ENCODE measurements at regions not wholly inside any gene's neighbourhood (a gene's known extent, or its start where the extent isn't known, plus 50 kb on each side); places are given as distances from the start of the nearest gene placed in this dataset.
A peak's percentile ranks its signal among the peaks of the same experiment; 100 is the strongest.

DNA sequence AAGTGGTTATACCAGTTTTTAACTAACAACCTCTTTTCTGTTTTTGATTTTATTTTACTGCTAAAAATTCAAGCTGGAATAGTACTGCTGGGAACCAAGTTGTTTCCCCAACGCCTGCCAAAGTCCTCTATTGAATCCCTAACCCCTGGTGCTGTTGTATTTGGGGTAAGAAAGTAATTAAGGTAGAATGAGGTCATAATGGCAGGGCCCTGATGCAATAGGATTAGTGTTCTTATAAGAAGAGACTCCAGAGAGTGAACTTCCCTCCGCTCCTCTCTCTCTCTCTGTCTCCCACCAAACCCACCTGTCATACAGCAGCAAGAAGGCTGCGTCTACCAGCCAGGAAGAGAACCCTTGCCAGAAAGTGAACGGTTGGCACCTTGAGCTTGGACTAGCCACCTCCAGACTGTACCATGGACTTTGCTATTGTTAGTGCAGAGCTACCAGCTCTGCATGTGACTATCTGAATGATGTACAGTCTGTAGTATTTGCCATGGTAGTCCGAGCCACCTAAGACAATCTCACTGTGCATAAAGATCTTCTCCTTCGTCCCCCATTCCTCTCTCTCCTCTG lies 86.5 kb upstream of the KLF6 start:
- ATAC-seq (replicated peaks in 1 of 4): no peak
- no peak overlapping the region for H3K4me3 Mint-ChIP-seq

GRCh38 chr10:3869036-3869435 lies 84.0 kb upstream of the KLF6 start:
- Mint-ChIP-seq H3K27ac (peak overlapping the region in 1 of 2 donors; percentile 54), H3K27me3 (no peaks in the 10 kb centered on the region), H3K36me3 (no peaks in the 10 kb centered on the region), H3K4me3 (no peak overlapping the region), H3K9me3 (no peaks in the 10 kb centered on the region), H3K4me1 (peaks cover 36 to 72% (median 63%) of the 10 kb centered on the region in 3 donors)
- no peak for DNase-seq
- POLR2A ChIA-PET: no interaction called here
- Histone ChIP-seq H3K9me3 (no peaks in the 10 kb centered on the region), H3K4me1 (ENCODE audit: control insufficient read depth in 1 of 2, extremely low read depth in 1 of 2, insufficient read depth in 2 of 2, low read length in 2 of 2) (peaks cover 10 to 14% of the 10 kb centered on the region in 2 experiments), H3K27ac (ENCODE audit: low read length) (no peak overlapping the region), H3K27me3 (replicated peaks in 1 of 2; ENCODE audit: control insufficient read depth in 2 of 2, extremely low read depth in 1 of 2, insufficient read depth in 2 of 2, low read length in 1 of 2) (no peaks in the 10 kb centered on the region), H3K4me3 (ENCODE audit: control insufficient read depth in 1 of 2, extremely low read depth in 1 of 2, low read length in 1 of 2) (no peak overlapping the region), H3K36me3 (ENCODE audit: control insufficient read depth in 2 of 2, extremely low read depth in 1 of 2, insufficient read depth in 1 of 2, low read length in 1 of 2) (no peaks in the 10 kb centered on the region)
- CTCF ChIA-PET: interaction anchor here in 1 of 2 donors (0.7 kb wide), 1 partner anchor 10 kb away, joined by 7 read pairs; no protein-coding TSS in a partner anchor
- no peak for ATAC-seq (replicated peaks in 1 of 4)

More for the DNA sequence above, 86.5 kb upstream of the KLF6 start:
- peaks cover 59 to 81% (median 74%) of the 10 kb centered on the region in 3 donors for H3K4me1 Mint-ChIP-seq
- H3K27me3 Mint-ChIP-seq: no peaks in the 10 kb centered on the region
- H3K9me3 Mint-ChIP-seq: no peaks in the 10 kb centered on the region
- POLR2A ChIA-PET: interaction anchor here (0.5 to 1.1 kb wide), 4 partner anchors 53 to 238 kb away, joined by 3 to 11 read pairs (median 6); partner anchors contain the start of gene KLF6 (in 1 of the 2)
- H3K27ac Mint-ChIP-seq: peak overlapping the region; percentile 87 to 99
- Histone ChIP-seq H3K27ac (ENCODE audit: low read length) (peak overlapping the region; percentile 98), H3K4me1 (ENCODE audit: control insufficient read depth in 1 of 2, extremely low read depth in 1 of 2, insufficient read depth in 2 of 2, low read length in 2 of 2) (peaks cover 31 to 39% of the 10 kb centered on the region in 2 experiments), H3K36me3 (ENCODE audit: control insufficient read depth in 2 of 2, extremely low read depth in 1 of 2, insufficient read depth in 1 of 2, low read length in 1 of 2) (no peaks in the 10 kb centered on the region), H3K27me3 (replicated peaks in 1 of 2; ENCODE audit: control insufficient read depth in 2 of 2, extremely low read depth in 1 of 2, insufficient read depth in 2 of 2, low read length in 1 of 2) (no peaks in the 10 kb centered on the region), H3K9me3 (no peaks in the 10 kb centered on the region), H3K4me3 (ENCODE audit: control insufficient read depth in 1 of 2, extremely low read depth in 1 of 2, low read length in 1 of 2) (no peak overlapping the region)
- H3K36me3 Mint-ChIP-seq: no peaks in the 10 kb centered on the region
- CTCF ChIA-PET: no interaction called here
- no peak for DNase-seq
- WGBS (ENCODE audit: insufficient coverage): 80% methylated on average over 1 of the region's 6 CpGs

- POLR2A ChIA-PET: no interaction called here
- Histone ChIP-seq H3K4me3 (ENCODE audit: control insufficient read depth in 1 of 2, extremely low read depth in 1 of 2, low read length in 1 of 2) (no peak overlapping the region), H3K4me1 (ENCODE audit: control insufficient read depth in 1 of 2, extremely low read depth in 1 of 2, insufficient read depth in 2 of 2, low read length in 2 of 2) (peaks cover 6 to 13% of the 10 kb centered on the region in 2 experiments), H3K9me3 (no peaks in the 10 kb centered on the region), H3K27me3 (replicated peaks in 1 of 2; ENCODE audit: control insufficient read depth in 2 of 2, extremely low read depth in 1 of 2, insufficient read depth in 2 of 2, low read length in 1 of 2) (no peaks in the 10 kb centered on the region), H3K27ac (ENCODE audit: low read length) (no peak overlapping the region), H3K36me3 (ENCODE audit: control insufficient read depth in 2 of 2, extremely low read depth in 1 of 2, insufficient read depth in 1 of 2, low read length in 1 of 2) (no peaks in the 10 kb centered on the region)
- CTCF ChIA-PET: interaction anchor here in 1 of 2 donors (0.7 kb wide), 1 partner anchor 9 kb away, joined by 7 read pairs; no protein-coding TSS in a partner anchor
- no peak overlapping the region for H3K4me3 Mint-ChIP-seq
- peak overlapping the region; percentile 72 to 85 for H3K27ac Mint-ChIP-seq
- 83% methylated on average over 2 of the region's 6 CpGs for WGBS (ENCODE audit: insufficient coverage)
- peaks cover 28 to 65% (median 55%) of the 10 kb centered on the region in 3 donors for H3K4me1 Mint-ChIP-seq
- H3K27me3 Mint-ChIP-seq: no peaks in the 10 kb centered on the region
- H3K36me3 Mint-ChIP-seq: no peaks in the 10 kb centered on the region
- ATAC-seq (replicated peaks in 1 of 4) (no peak), DNase-seq (no peak)
- H3K9me3 Mint-ChIP-seq: no peaks in the 10 kb centered on the region
These were observed 83.3 kb upstream of the KLF6 start for GRCh38 chr10:3868271-3868664.

DNA sequence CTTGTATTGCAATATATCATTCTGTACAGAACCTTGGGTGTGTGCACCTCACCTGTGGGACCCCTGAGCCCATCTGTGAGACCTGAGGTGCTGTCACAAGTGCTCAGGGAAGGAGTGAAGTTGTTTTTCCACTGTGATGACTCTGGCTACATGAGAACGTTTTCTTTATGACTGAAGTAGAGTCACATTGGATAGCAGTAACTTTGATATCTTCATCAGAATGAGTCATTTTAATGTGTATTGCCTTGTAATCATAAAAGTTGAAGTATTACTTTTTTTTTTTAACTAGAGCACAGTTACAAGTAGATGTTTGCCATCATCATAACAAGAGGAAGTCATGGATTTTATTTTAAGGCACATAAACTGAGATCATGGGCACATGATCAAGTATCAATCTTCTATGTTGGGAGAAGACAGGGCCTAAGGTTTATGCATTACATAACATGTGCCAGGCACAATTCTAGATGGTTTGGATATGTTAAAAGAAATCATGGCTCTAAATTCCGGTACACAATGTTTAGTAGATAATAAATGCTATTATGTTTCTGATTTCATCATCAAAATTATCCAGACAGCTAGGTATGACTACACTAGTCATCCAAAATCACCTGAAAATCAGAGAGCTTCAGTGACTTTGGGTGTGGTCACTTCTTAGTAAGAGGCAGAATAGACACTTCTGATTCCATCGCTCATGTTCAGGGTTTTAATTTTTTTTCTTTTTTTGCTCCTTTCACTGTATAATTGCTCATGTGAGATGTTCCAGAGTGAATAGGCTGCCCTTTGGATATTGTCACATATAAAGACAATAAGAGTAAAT lies 82.7 kb upstream of the KLF6 start:
- H3K27ac Mint-ChIP-seq: peak overlapping the region; percentile 72 to 85
- no peak overlapping the region for H3K4me3 ChIP-seq (ENCODE audit: control insufficient read depth in 1 of 2, extremely low read depth in 1 of 2, low read length in 1 of 2)
- DNase-seq (no peak), ATAC-seq (replicated peaks in 1 of 4) (peak; percentile 36 to 56 (median 42))
- H3K4me1 Mint-ChIP-seq: peaks cover 22 to 59% (median 49%) of the 10 kb centered on the region in 3 donors
- H3K27me3 ChIP-seq (replicated peaks in 1 of 2; ENCODE audit: control insufficient read depth in 2 of 2, extremely low read depth in 1 of 2, insufficient read depth in 2 of 2, low read length in 1 of 2): no peaks in the 10 kb centered on the region
- H3K9me3 Mint-ChIP-seq: no peaks in the 10 kb centered on the region
- no peaks in the 10 kb centered on the region for H3K9me3 ChIP-seq
- H3K4me3 Mint-ChIP-seq: no peak overlapping the region
- H3K36me3 Mint-ChIP-seq: no peaks in the 10 kb centered on the region
- H3K27me3 Mint-ChIP-seq: no peaks in the 10 kb centered on the region
- H3K36me3 ChIP-seq (ENCODE audit: control insufficient read depth in 2 of 2, extremely low read depth in 1 of 2, insufficient read depth in 1 of 2, low read length in 1 of 2): no peaks in the 10 kb centered on the region
- WGBS (ENCODE audit: insufficient coverage): no CpG with 5 or more reads among the region's 3 CpGs
- POLR2A ChIA-PET: interaction anchor here in 1 of 2 donors (0.6 kb wide), 1 partner anchor 83 kb away, joined by 3 read pairs; the partner anchor contains the start of gene KLF6
- H3K4me1 ChIP-seq (ENCODE audit: control insufficient read depth in 1 of 2, extremely low read depth in 1 of 2, insufficient read depth in 2 of 2, low read length in 2 of 2): peaks cover 2 to 8% of the 10 kb centered on the region in 2 experiments
- no peak overlapping the region for H3K27ac ChIP-seq (ENCODE audit: low read length)
- CTCF ChIA-PET: no interaction called here

- no peaks in the 10 kb centered on the region for H3K36me3 ChIP-seq (ENCODE audit: control insufficient read depth in 2 of 2, extremely low read depth in 1 of 2, insufficient read depth in 1 of 2, low read length in 1 of 2)
- peak overlapping the region; percentile 11 to 85 for H3K27ac Mint-ChIP-seq
- CTCF ChIA-PET: interaction anchor here in 1 of 2 donors (1.8 kb wide), 1 partner anchor 10 kb away, joined by 7 read pairs; no protein-coding TSS in a partner anchor
- 29% methylated on average over 2 of the region's 3 CpGs for WGBS (ENCODE audit: insufficient coverage)
- H3K9me3 Mint-ChIP-seq: no peaks in the 10 kb centered on the region
- no peaks in the 10 kb centered on the region for H3K27me3 Mint-ChIP-seq
- no peak overlapping the region for H3K27ac ChIP-seq (ENCODE audit: low read length)
- H3K4me1 ChIP-seq (ENCODE audit: control insufficient read depth in 1 of 2, extremely low read depth in 1 of 2, insufficient read depth in 2 of 2, low read length in 2 of 2): no peaks in the 10 kb centered on the region
- H3K27me3 ChIP-seq (replicated peaks in 1 of 2; ENCODE audit: control insufficient read depth in 2 of 2, extremely low read depth in 1 of 2, insufficient read depth in 2 of 2, low read length in 1 of 2): no peaks in the 10 kb centered on the region
- H3K4me1 Mint-ChIP-seq: peaks cover 10 to 45% (median 37%) of the 10 kb centered on the region in 3 donors
- no peaks in the 10 kb centered on the region for H3K36me3 Mint-ChIP-seq
- ATAC-seq (replicated peaks in 1 of 4) (no peak), DNase-seq (no peak)
- no peak overlapping the region for H3K4me3 Mint-ChIP-seq
- H3K4me3 ChIP-seq (ENCODE audit: control insufficient read depth in 1 of 2, extremely low read depth in 1 of 2, low read length in 1 of 2): no peak overlapping the region
- no peaks in the 10 kb centered on the region for H3K9me3 ChIP-seq
- POLR2A ChIA-PET: interaction anchor here in 1 of 2 donors (0.6 to 2.1 kb wide), 2 partner anchors 14 to 81 kb away, joined by 3 to 9 read pairs; partner anchors contain the start of gene KLF6
These were observed 81.3 kb upstream of the KLF6 start for GRCh38 chr10:3866332-3866731.

- WGBS (ENCODE audit: insufficient coverage): no CpG with 5 or more reads among the region's 3 CpGs
- no peaks in the 10 kb centered on the region for H3K9me3 Mint-ChIP-seq
These were observed 80.6 kb upstream of the KLF6 start for GRCh38 chr10:3865565-3865964.

More at GRCh38 chr10:3865565-3865964, 80.6 kb upstream of the KLF6 start:
- no peak for DNase-seq
- H3K4me1 ChIP-seq (ENCODE audit: control insufficient read depth in 1 of 2, extremely low read depth in 1 of 2, insufficient read depth in 2 of 2, low read length in 2 of 2): no peaks in the 10 kb centered on the region
- no peaks in the 10 kb centered on the region for H3K27me3 ChIP-seq (replicated peaks in 1 of 2; ENCODE audit: control insufficient read depth in 2 of 2, extremely low read depth in 1 of 2, insufficient read depth in 2 of 2, low read length in 1 of 2)
- no peak for ATAC-seq (replicated peaks in 1 of 4)
- CTCF ChIA-PET: interaction anchor here in 1 of 2 donors (1.8 kb wide), 1 partner anchor 9 kb away, joined by 7 read pairs; no protein-coding TSS in a partner anchor
- POLR2A ChIA-PET: interaction anchor here (0.6 to 2.1 kb wide), 6 partner anchors 9 to 81 kb away, joined by 3 to 9 read pairs (median 4); partner anchors contain the start of gene KLF6 (in 1 of the 2)
- H3K4me3 ChIP-seq (ENCODE audit: control insufficient read depth in 1 of 2, extremely low read depth in 1 of 2, low read length in 1 of 2): no peak overlapping the region
- H3K9me3 ChIP-seq: no peaks in the 10 kb centered on the region
- no peak overlapping the region for H3K4me3 Mint-ChIP-seq
- no peaks in the 10 kb centered on the region for H3K36me3 ChIP-seq (ENCODE audit: control insufficient read depth in 2 of 2, extremely low read depth in 1 of 2, insufficient read depth in 1 of 2, low read length in 1 of 2)
- peak overlapping the region in 1 of 2 donors; percentile 59 for H3K27ac Mint-ChIP-seq
- no peak overlapping the region for H3K27ac ChIP-seq (ENCODE audit: low read length)
- H3K27me3 Mint-ChIP-seq: no peaks in the 10 kb centered on the region
- peaks cover 10 to 45% (median 37%) of the 10 kb centered on the region in 3 donors for H3K4me1 Mint-ChIP-seq
- H3K36me3 Mint-ChIP-seq: no peaks in the 10 kb centered on the region
